WTC11 (cell line): ENCODE measurements at regions not wholly inside any gene's neighbourhood (a gene's known extent, or its start where the extent isn't known, plus 50 kb on each side); places are given as distances from the start of the nearest gene placed in this dataset.

ENCODE experiments used
- ATAC-seq: fragments of 200-7000 bp; cut with Tn5 transposase; 2 replicates; pipeline ENCODE4 v1.10.0; 2021; ENCODE audit warnings: mild to moderate bottlenecking, moderate library complexity
- CTCF ChIA-PET: fragments of 300-600 bp; sonication (Branson Sonifier 250); formaldehyde crosslinking; loops from one replicate; lab custom pipeline; 2021; ENCODE audit warnings: antibody characterized with exemption; lab: Charles Lee
- POLR2A ChIA-PET: fragments of 350-600 bp; sonication (Branson Sonifier 250); formaldehyde crosslinking; loops from one replicate; lab custom pipeline; 2021; ENCODE audit warnings: antibody characterized with exemption; lab: Charles Lee
- DNase-seq: peaks from one replicate; pipeline ENCODE4 v3.0.0; 2021; ENCODE audit warnings: low spot score
- H3K27ac Mint-ChIP-seq: 2 replicates; pipeline ENCODE4 v1.8.0; 2021; ENCODE audit warnings: mixed read lengths
- H3K27me3 Mint-ChIP-seq: 2 replicates; pipeline ENCODE4 v1.8.0; 2021; ENCODE audit warnings: low read depth, mild to moderate bottlenecking, moderate library complexity, mixed read lengths
- H3K36me3 Mint-ChIP-seq: 2 replicates; pipeline ENCODE4 v1.8.0; 2021; ENCODE audit warnings: mixed read lengths
- H3K4me1 Mint-ChIP-seq: 2 replicates; pipeline ENCODE4 v1.8.0; 2022; ENCODE audit warnings: mixed read lengths
- H3K4me3 Mint-ChIP-seq: 2 replicates; pipeline ENCODE4 v1.8.0; 2021; ENCODE audit warnings: mild to moderate bottlenecking, moderate library complexity, mixed read lengths
- H3K9me3 Mint-ChIP-seq: 2 replicates; pipeline ENCODE4 v1.8.0; 2021; ENCODE audit warnings: mixed read lengths
- ATF3 ChIP-seq: sonication (generic); formaldehyde crosslinking; conservative IDR thresholded peaks from 2 replicates; pipeline ENCODE4 v1.8.1; 2022; ENCODE audit warnings: mild to moderate bottlenecking, missing genetic modification reagents
- ATF6 ChIP-seq: sonication (generic); formaldehyde crosslinking; IDR thresholded peaks from 2 replicates; pipeline ENCODE4 v1.8.1; 2023; ENCODE audit warnings: mild to moderate bottlenecking, missing genetic modification reagents
- CREB1 ChIP-seq: sonication (generic); formaldehyde crosslinking; IDR thresholded peaks from 2 replicates; pipeline ENCODE4 v1.8.0; 2023; ENCODE audit warnings: mild to moderate bottlenecking, missing genetic modification reagents
- ELF4 ChIP-seq: sonication (generic); formaldehyde crosslinking; IDR thresholded peaks from 2 replicates; pipeline ENCODE4 v1.8.1; 2022; ENCODE audit warnings: low read depth, mild to moderate bottlenecking, moderate library complexity, missing genetic modification reagents
- EMX1 ChIP-seq: fragments of 250-450 bp; sonication (Bioruptor Pico); IDR thresholded peaks from 2 replicates; pipeline ENCODE4 v1.8.0; 2021; ENCODE audit warnings: mild to moderate bottlenecking
- ESRRA ChIP-seq: sonication (generic); formaldehyde crosslinking; IDR thresholded peaks from 2 replicates; pipeline ENCODE4 v1.8.1; 2022; ENCODE audit warnings: mild to moderate bottlenecking, missing genetic modification reagents, borderline replicate concordance
- IRF2 ChIP-seq: sonication (generic); formaldehyde crosslinking; IDR thresholded peaks from 2 replicates; pipeline ENCODE4 v1.8.0; 2022; ENCODE audit warnings: low read depth, missing genetic modification reagents, borderline replicate concordance
- JAZF1 ChIP-seq: fragments of 250-450 bp; sonication (Bioruptor Pico); IDR thresholded peaks from 2 replicates; pipeline ENCODE4 v1.9.0; 2021; ENCODE audit warnings: moderate library complexity, mild to moderate bottlenecking, inconsistent platforms
- NFE2L1 ChIP-seq: sonication (generic); formaldehyde crosslinking; IDR thresholded peaks from 2 replicates; pipeline ENCODE4 v1.8.1; 2023; ENCODE audit warnings: missing genetic modification reagents
- NR1H2 ChIP-seq: sonication (generic); formaldehyde crosslinking; IDR thresholded peaks from 2 replicates; pipeline ENCODE4 v1.9.0; 2021; ENCODE audit warnings: mild to moderate bottlenecking, moderate library complexity, missing genetic modification reagents
- PREB ChIP-seq: sonication (generic); formaldehyde crosslinking; IDR thresholded peaks from 2 replicates; pipeline ENCODE4 v1.8.1; 2022; ENCODE audit warnings: mild to moderate bottlenecking, missing genetic modification reagents, moderate library complexity, borderline replicate concordance
- PRRX2 ChIP-seq: fragments of 250-450 bp; sonication (Bioruptor Pico); IDR thresholded peaks from 2 replicates; pipeline ENCODE4 v1.8.0; 2021; ENCODE audit warnings: mild to moderate bottlenecking
- TCF7 ChIP-seq: sonication (generic); formaldehyde crosslinking; IDR thresholded peaks from 2 replicates; pipeline ENCODE4 v1.8.0; 2022; ENCODE audit warnings: mild to moderate bottlenecking, low read depth, missing genetic modification reagents, moderate library complexity
- TEAD1 ChIP-seq: sonication (generic); formaldehyde crosslinking; IDR thresholded peaks from 2 replicates; pipeline ENCODE4 v1.8.0; 2022; ENCODE audit warnings: mild to moderate bottlenecking, missing genetic modification reagents
- USF1 ChIP-seq: sonication (generic); formaldehyde crosslinking; IDR thresholded peaks from 2 replicates; pipeline ENCODE4 v1.8.0; 2022; ENCODE audit warnings: mild to moderate bottlenecking, missing genetic modification reagents
- USF2 ChIP-seq: sonication (generic); formaldehyde crosslinking; IDR thresholded peaks from 2 replicates; pipeline ENCODE4 v1.8.1; 2023; ENCODE audit warnings: mild to moderate bottlenecking, missing genetic modification reagents, moderate library complexity
- ZNF416 ChIP-seq: fragments of 250-450 bp; sonication (Bioruptor Pico); IDR thresholded peaks from 2 replicates; pipeline ENCODE4 v1.9.0; 2021; ENCODE audit warnings: mild to moderate bottlenecking, inconsistent platforms
- ZNF671 ChIP-seq: fragments of 250-450 bp; sonication (Bioruptor Pico); IDR thresholded peaks from 2 replicates; pipeline ENCODE4 v1.8.0; 2021; ENCODE audit warnings: mild to moderate bottlenecking
- ZSCAN18 ChIP-seq: fragments of 250-450 bp; sonication (Bioruptor Pico); IDR thresholded peaks from 2 replicates; pipeline ENCODE4 v2.1.2; 2022; ENCODE audit warnings: mild to moderate bottlenecking, moderate library complexity
- TF ChIP-seq, protein P1 (sequence below): fragments of 250-450 bp; sonication (Bioruptor Pico); IDR thresholded peaks from 2 replicates; pipeline ENCODE4 v1.9.0; 2021; ENCODE audit warnings: mild to moderate bottlenecking
- TF ChIP-seq, protein P2 (sequence below): sonication (generic); formaldehyde crosslinking; IDR thresholded peaks from 2 replicates; pipeline ENCODE4 v1.8.1; 2022; ENCODE audit warnings: mild to moderate bottlenecking, moderate library complexity, missing genetic modification reagents
- TF ChIP-seq, protein P3 (sequence below): fragments of 200-600 bp; IDR thresholded peaks from 2 replicates; pipeline ENCODE4 v1.8.0; 2022; ENCODE audit warnings: antibody characterized with exemption

GRCh38 chr4:16294455-16294854 is 68.2 kb upstream of the TAPT1 start:
- ATAC-seq (no peak), DNase-seq (no peak)
- no peak for TF ChIP-seq ELF4 (CRISPR knock-in tag)
- no peak for TF ChIP-seq ZSCAN18 (CRISPR knock-in tag)
- TF ChIP-seq ZNF416 (CRISPR knock-in tag), result no peak
- no peak for TF ChIP-seq PRRX2
- TF ChIP-seq, protein P1, sequence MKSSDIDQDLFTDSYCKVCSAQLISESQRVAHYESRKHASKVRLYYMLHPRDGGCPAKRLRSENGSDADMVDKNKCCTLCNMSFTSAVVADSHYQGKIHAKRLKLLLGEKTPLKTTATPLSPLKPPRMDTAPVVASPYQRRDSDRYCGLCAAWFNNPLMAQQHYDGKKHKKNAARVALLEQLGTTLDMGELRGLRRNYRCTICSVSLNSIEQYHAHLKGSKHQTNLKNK (CRISPR knock-in tag), result no peak
- TF ChIP-seq, protein P2, sequence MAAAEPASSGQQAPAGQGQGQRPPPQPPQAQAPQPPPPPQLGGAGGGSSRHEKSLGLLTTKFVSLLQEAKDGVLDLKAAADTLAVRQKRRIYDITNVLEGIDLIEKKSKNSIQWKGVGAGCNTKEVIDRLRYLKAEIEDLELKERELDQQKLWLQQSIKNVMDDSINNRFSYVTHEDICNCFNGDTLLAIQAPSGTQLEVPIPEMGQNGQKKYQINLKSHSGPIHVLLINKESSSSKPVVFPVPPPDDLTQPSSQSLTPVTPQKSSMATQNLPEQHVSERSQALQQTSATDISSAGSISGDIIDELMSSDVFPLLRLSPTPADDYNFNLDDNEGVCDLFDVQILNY (CRISPR knock-in tag), result no peak
- no peak for TF ChIP-seq ZNF671 (CRISPR knock-in tag)
- TF ChIP-seq, protein P3, sequence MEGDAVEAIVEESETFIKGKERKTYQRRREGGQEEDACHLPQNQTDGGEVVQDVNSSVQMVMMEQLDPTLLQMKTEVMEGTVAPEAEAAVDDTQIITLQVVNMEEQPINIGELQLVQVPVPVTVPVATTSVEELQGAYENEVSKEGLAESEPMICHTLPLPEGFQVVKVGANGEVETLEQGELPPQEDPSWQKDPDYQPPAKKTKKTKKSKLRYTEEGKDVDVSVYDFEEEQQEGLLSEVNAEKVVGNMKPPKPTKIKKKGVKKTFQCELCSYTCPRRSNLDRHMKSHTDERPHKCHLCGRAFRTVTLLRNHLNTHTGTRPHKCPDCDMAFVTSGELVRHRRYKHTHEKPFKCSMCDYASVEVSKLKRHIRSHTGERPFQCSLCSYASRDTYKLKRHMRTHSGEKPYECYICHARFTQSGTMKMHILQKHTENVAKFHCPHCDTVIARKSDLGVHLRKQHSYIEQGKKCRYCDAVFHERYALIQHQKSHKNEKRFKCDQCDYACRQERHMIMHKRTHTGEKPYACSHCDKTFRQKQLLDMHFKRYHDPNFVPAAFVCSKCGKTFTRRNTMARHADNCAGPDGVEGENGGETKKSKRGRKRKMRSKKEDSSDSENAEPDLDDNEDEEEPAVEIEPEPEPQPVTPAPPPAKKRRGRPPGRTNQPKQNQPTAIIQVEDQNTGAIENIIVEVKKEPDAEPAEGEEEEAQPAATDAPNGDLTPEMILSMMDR, result no peak
- TF ChIP-seq TCF7 (CRISPR knock-in tag), result no peak
- no peak for TF ChIP-seq ESRRA (CRISPR knock-in tag)
- no peak for TF ChIP-seq CREB1 (CRISPR knock-in tag)
- no peak for TF ChIP-seq NR1H2 (CRISPR knock-in tag)
- no peak overlapping the region for H3K4me3 Mint-ChIP-seq
- no peaks in the 10 kb centered on the region for H3K27me3 Mint-ChIP-seq
- 0 out of 2 replicates have a peak, but pooled peaks cover 4% of the 10 kb centered on the region for H3K9me3 Mint-ChIP-seq
- H3K27ac Mint-ChIP-seq, result no peak overlapping the region
- ChIA-PET CTCF (interaction anchor here (1.4 kb wide), 1 partner anchor 83 kb away, joined by 3 read pairs; no protein-coding TSS in a partner anchor), POLR2A (no interaction called here)
- H3K4me1 Mint-ChIP-seq, result peaks cover 20% of the 10 kb centered on the region
- H3K36me3 Mint-ChIP-seq, result no peaks in the 10 kb centered on the region

GRCh38 chr4:16293210-16293838 is 67.1 kb upstream of the TAPT1 start:
- no peak for ATAC-seq
- no peak for DNase-seq
- Mint-ChIP-seq H3K4me1 (peaks cover 20% of the 10 kb centered on the region), H3K27me3 (no peaks in the 10 kb centered on the region), H3K27ac (no peak overlapping the region), H3K9me3 (0 out of 2 replicates have a peak, but pooled peaks cover 4% of the 10 kb centered on the region), H3K4me3 (no peak overlapping the region), H3K36me3 (no peaks in the 10 kb centered on the region)
- ChIA-PET POLR2A (no interaction called here), CTCF (interaction anchor here (0.7 to 1.8 kb wide), 4 partner anchors 84 to 487 kb away, joined by 3 to 5 read pairs (median 4); no protein-coding TSS in a partner anchor)
- TF ChIP-seq ATF3 (CRISPR knock-in tag), result no peak
- TF ChIP-seq PREB (CRISPR knock-in tag), result no peak

DNA sequence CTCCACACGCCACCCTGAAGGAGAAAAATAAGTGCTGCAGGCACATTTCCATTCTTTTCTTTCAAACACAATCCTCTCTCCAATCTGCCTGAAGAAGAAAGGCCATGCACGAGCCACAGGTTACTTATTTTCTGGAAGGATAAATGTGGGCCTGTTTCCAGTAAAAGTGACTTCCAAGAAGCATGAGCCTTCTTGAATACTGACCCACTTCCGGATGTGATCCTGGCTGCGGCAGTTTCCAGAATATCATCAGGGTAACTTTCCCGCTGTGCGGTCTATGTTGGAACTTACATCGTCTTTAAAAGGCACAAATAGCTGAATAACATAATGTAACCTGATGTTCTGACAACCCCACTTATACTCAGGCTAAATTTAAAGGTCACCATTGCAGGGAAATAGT is 66.3 kb upstream of the TAPT1 start:
- ChIA-PET POLR2A (no interaction called here), CTCF (interaction anchor here (0.7 to 2.6 kb wide), 6 partner anchors 14 to 1054 kb away, joined by 3 to 10 read pairs (median 5); no protein-coding TSS in a partner anchor)
- Mint-ChIP-seq H3K4me3 (no peak overlapping the region), H3K36me3 (no peaks in the 10 kb centered on the region), H3K27ac (no peak overlapping the region), H3K4me1 (peaks cover 20% of the 10 kb centered on the region), H3K27me3 (no peaks in the 10 kb centered on the region), H3K9me3 (0 out of 2 replicates have a peak, but pooled peaks cover 3% of the 10 kb centered on the region)
- ATAC-seq (no peak), DNase-seq (no peak)
- TF ChIP-seq TEAD1 (CRISPR knock-in tag) (no peak), NFE2L1 (CRISPR knock-in tag) (no peak), ATF3 (CRISPR knock-in tag) (no peak), EMX1 (CRISPR knock-in tag) (no peak), ATF6 (no peak), USF2 (CRISPR knock-in tag) (no peak), IRF2 (CRISPR knock-in tag) (no peak), USF1 (CRISPR knock-in tag) (no peak), JAZF1 (CRISPR knock-in tag) (no peak)
